ENCODE measurements at regions not wholly inside any gene's neighbourhood (a gene's known extent, or its start where the extent isn't known, plus 50 kb on each side); places are given as distances from the start of the nearest gene placed in this dataset.

- no peak for DNase-seq (ENCODE audit: low spot score)
These were observed 107.5 kb upstream of the CELF4 start for GRCh38 chr18:37672932-37673595.

GRCh38 chr18:37672001-37672400 lies 106.4 kb upstream of the CELF4 start:
- DNase-seq (ENCODE audit: low spot score) = no peak

- no peak for DNase-seq (ENCODE audit: low spot score)
These were observed 105.9 kb upstream of the CELF4 start for GRCh38 chr18:37671530-37671929.

GRCh38 chr18:37671119-37671518 lies 105.5 kb upstream of the CELF4 start:
- DNase-seq (ENCODE audit: low spot score) = no peak

GRCh38 chr18:37669991-37670534 lies 104.5 kb upstream of the CELF4 start:
- DNase-seq (ENCODE audit: low spot score) = no peak

- no peak for DNase-seq (ENCODE audit: low spot score)
These were observed 103.6 kb upstream of the CELF4 start for GRCh38 chr18:37668971-37669747.

- DNase-seq (ENCODE audit: low spot score) = no peak
These were observed 102.2 kb upstream of the CELF4 start for GRCh38 chr18:37667836-37668235.

- no peak for DNase-seq (ENCODE audit: low spot score)
These were observed 101.4 kb upstream of the CELF4 start for GRCh38 chr18:37666991-37667390.

GRCh38 chr18:37666451-37666850 lies 100.9 kb upstream of the CELF4 start:
- DNase-seq (ENCODE audit: low spot score) = no peak

GRCh38 chr18:37665346-37665745 lies 99.7 kb upstream of the CELF4 start:
- no peak for DNase-seq (ENCODE audit: low spot score)

GRCh38 chr18:37663446-37663845 lies 97.8 kb upstream of the CELF4 start:
- DNase-seq (ENCODE audit: low spot score) = no peak

- no peak for DNase-seq (ENCODE audit: low spot score)
These were observed 97.1 kb upstream of the CELF4 start for GRCh38 chr18:37662546-37663339.

- DNase-seq (ENCODE audit: low spot score) = no peak
These were observed 96.5 kb upstream of the CELF4 start for GRCh38 chr18:37662099-37662498.

- no peak for DNase-seq (ENCODE audit: low spot score)
These were observed 95.9 kb upstream of the CELF4 start for GRCh38 chr18:37661478-37661877.

GRCh38 chr18:37661061-37661460 lies 95.5 kb upstream of the CELF4 start:
- no peak for DNase-seq (ENCODE audit: low spot score)

GRCh38 chr18:37660658-37661057 lies 95.1 kb upstream of the CELF4 start:
- DNase-seq (ENCODE audit: low spot score) = no peak

- DNase-seq (ENCODE audit: low spot score) = no peak
These were observed 94.3 kb upstream of the CELF4 start for GRCh38 chr18:37659906-37660305.

GRCh38 chr18:37658894-37659293 lies 93.3 kb upstream of the CELF4 start:
- no peak for DNase-seq (ENCODE audit: low spot score)

GRCh38 chr18:37657493-37657892 lies 91.9 kb upstream of the CELF4 start:
- DNase-seq (ENCODE audit: low spot score) = no peak

GRCh38 chr18:37654731-37655369 lies 89.3 kb upstream of the CELF4 start:
- no peak for DNase-seq (ENCODE audit: low spot score)

GRCh38 chr18:37654034-37654433 lies 88.4 kb upstream of the CELF4 start:
- DNase-seq (ENCODE audit: low spot score) = no peak

GRCh38 chr18:37653618-37654017 lies 88.0 kb upstream of the CELF4 start:
- DNase-seq (ENCODE audit: low spot score) = no peak

Measured in CD4-positive, alpha-beta T cell treated with Interleukin-15 for 4 hours (primary cell).